SK-N-SH (cell line): ENCODE measurements at regions not wholly inside any gene's neighbourhood (a gene's known extent, or its start where the extent isn't known, plus 50 kb on each side); places are given as distances from the start of the nearest gene placed in this dataset.

Experiments
- CTCF ChIA-PET: fragments of 300-600, 350-600 bp; formaldehyde crosslinking; extraction: SDS; loops from one replicate; lab custom pipeline; 2021; lab: Yijun Ruan, JAX
- POLR2A ChIA-PET: fragments of 350-600 bp; sonication (Branson Sonifier 250); formaldehyde crosslinking; extraction: SDS; loops from one replicate; lab custom pipeline; 2020; ENCODE audit warnings: antibody characterized with exemption, inconsistent platforms; lab: Yijun Ruan, JAX
- DNase-seq: peaks from one replicate; pipeline ENCODE4 v3.0.0; 2012
- H2AFZ ChIP-seq: fragments of 200-600 bp; sonication (generic); 2 replicates; pipeline ENCODE4 v1.8.1; 2016; ENCODE audit warnings: antibody characterized with exemption, mild to moderate bottlenecking, low read depth
- H3F3A ChIP-seq: fragments of 200-600 bp; sonication (generic); replicated peaks from 2 replicates; pipeline ENCODE3; 2016; ENCODE audit warnings: antibody characterized with exemption, mild to moderate bottlenecking; ENCODE audit not compliant: insufficient read depth
- H3K27ac ChIP-seq, 2 experiments: fragments of 200-500 bp in 1 of 2; fragments of 200-600 bp in 1 of 2; sonication (Bioruptor generic) in 1 of 2; sonication (generic), shearing (Covaris generic) in 1 of 2; 2 replicates each; pipeline versions ENCODE4 v1.5.1 to v1.6.1; 2014 to 2016; ENCODE audit warnings: low read depth in 2 of 2, inconsistent platforms in 1 of 2, low read length in 1 of 2, mild to moderate bottlenecking in 1 of 2, mixed read lengths in 1 of 2
- H3K27me3 ChIP-seq: fragments of 200-600 bp; sonication (generic), shearing (Covaris generic); 2 replicates; pipeline ENCODE4 v1.6.1; 2016; ENCODE audit warnings: mixed run types; ENCODE audit not compliant: insufficient read depth
- H3K36me3 ChIP-seq, 2 experiments: fragments of 200-500 bp in 1 of 2; fragments of 200-600 bp in 1 of 2; sonication (Bioruptor generic) in 1 of 2; sonication (generic) in 1 of 2; replicated peaks in 1 of 2; 2 replicates each; pipeline versions ENCODE3 to v1.5.1; 2014 to 2016; ENCODE audit warnings: low read length in 1 of 2, mild to moderate bottlenecking in 1 of 2; ENCODE audit not compliant: insufficient read depth in 2 of 2, control insufficient read depth in 1 of 2
- H3K4me1 ChIP-seq, 2 experiments: fragments of 200-500 bp in 1 of 2; fragments of 200-600 bp in 1 of 2; sonication (Bioruptor generic) in 1 of 2; sonication (generic), shearing (Covaris generic) in 1 of 2; 2 replicates each; pipeline versions ENCODE4 v1.5.1 to v1.6.1; 2014 to 2016; ENCODE audit warnings: low read depth in 1 of 2, low read length in 1 of 2, mixed run types in 1 of 2; ENCODE audit not compliant: insufficient read depth in 2 of 2, control insufficient read depth in 1 of 2
- H3K4me2 ChIP-seq: fragments of 200-600 bp; sonication (generic), shearing (Covaris generic); 2 replicates; pipeline ENCODE4 v1.6.1; 2017; ENCODE audit warnings: mixed run types
- H3K4me3 ChIP-seq, 2 experiments: fragments of 200-500 bp in 1 of 2; fragments of 200-600 bp in 1 of 2; sonication (Bioruptor generic) in 1 of 2; sonication (generic), shearing (Covaris generic) in 1 of 2; 2 replicates each; pipeline versions ENCODE4 v1.5.1 to v1.8.1; 2014 to 2016; ENCODE audit warnings: low read depth in 2 of 2, inconsistent platforms in 1 of 2, low read length in 1 of 2, mild to moderate bottlenecking in 1 of 2, mixed read lengths in 1 of 2, moderate library complexity in 1 of 2
- H3K79me2 ChIP-seq: fragments of 200-600 bp; sonication (generic); 2 replicates; pipeline ENCODE4 v1.8.1; 2017; ENCODE audit warnings: mild to moderate bottlenecking; ENCODE audit not compliant: insufficient read depth
- H3K9ac ChIP-seq: fragments of 200-600 bp; sonication (generic); 2 replicates; pipeline ENCODE4 v1.6.1; 2017; ENCODE audit warnings: mixed run types
- H3K9me2 ChIP-seq: fragments of 200-600 bp; sonication (generic); 2 replicates; pipeline ENCODE4 v1.6.1; 2017; ENCODE audit warnings: mixed run types
- H3K9me3 ChIP-seq: fragments of 200-600 bp; sonication (generic); 2 replicates; pipeline ENCODE4 v1.6.1; 2017; ENCODE audit warnings: mixed run types, mild to moderate bottlenecking, moderate library complexity
- H4K20me1 ChIP-seq: fragments of 200-600 bp; sonication (generic); 2 replicates; pipeline ENCODE4 v1.6.1; 2017; ENCODE audit warnings: mild to moderate bottlenecking, mixed run types; ENCODE audit not compliant: insufficient read depth
- CHD2 ChIP-seq: fragments of 150-350 bp; IDR thresholded peaks from 2 replicates; pipeline ENCODE4 v1.6.1; 2018; ENCODE audit warnings: low read length; ENCODE audit not compliant: partially characterized antibody
- CTCF ChIP-seq: fragments of 200-600 bp; sonication (generic); IDR thresholded peaks from 2 replicates; pipeline ENCODE4 v1.6.1; 2017; ENCODE audit warnings: antibody characterized with exemption, mild to moderate bottlenecking, moderate library complexity
- EP300 ChIP-seq, 2 experiments: IDR thresholded peaks; 2 replicates each; pipeline versions ENCODE4 v1.4.0 to v1.6.1; 2012; ENCODE audit warnings: borderline replicate concordance in 1 of 2, low read depth in 1 of 2, low read length in 1 of 2
- EZH2phosphoT487 ChIP-seq: fragments of 200-600 bp; sonication (generic); IDR thresholded peaks from 2 replicates; pipeline ENCODE4 v1.6.1; 2017; ENCODE audit warnings: low read depth, mixed run types, mild to moderate bottlenecking, antibody characterized with exemption, moderate library complexity, borderline replicate concordance
- GATA2 ChIP-seq: sonication (generic); formaldehyde crosslinking; IDR thresholded peaks from 2 replicates; pipeline ENCODE4 v1.5.0; 2020; ENCODE audit warnings: mild to moderate bottlenecking, missing genetic modification reagents
- MXI1 ChIP-seq: IDR thresholded peaks from 2 replicates; pipeline ENCODE4 v1.6.1; 2012; ENCODE audit warnings: mild to moderate bottlenecking, low read depth, low read length, improper control_type of control experiment
- POLR2AphosphoS5 ChIP-seq: IDR thresholded peaks from 2 replicates; pipeline ENCODE4 v1.6.1; 2012; ENCODE audit warnings: low read depth, low read length
- RXRA ChIP-seq: IDR thresholded peaks from 2 replicates; pipeline ENCODE4 v1.4.0; 2012; ENCODE audit warnings: low read depth, mild to moderate bottlenecking, borderline replicate concordance
- SIN3A ChIP-seq: IDR thresholded peaks from 2 replicates; pipeline ENCODE4 v1.6.1; 2012; ENCODE audit warnings: low read depth, mild to moderate bottlenecking, low read length, moderate library complexity, borderline replicate concordance
- SMC3 ChIP-seq: IDR thresholded peaks from 2 replicates; pipeline ENCODE4 v1.6.1; 2012; ENCODE audit warnings: low read depth, low read length, improper control_type of control experiment
- TAF1 ChIP-seq: IDR thresholded peaks from 2 replicates; pipeline ENCODE4 v1.6.1; 2012; ENCODE audit warnings: low read depth, mild to moderate bottlenecking, low read length, moderate library complexity, borderline replicate concordance
- USF2 ChIP-seq: fragments of 150-350 bp; IDR thresholded peaks from 2 replicates; pipeline ENCODE4 v1.6.1; 2017; ENCODE audit warnings: antibody characterized with exemption, low read length, low read depth, borderline replicate concordance
- WGBS: methylation state at CpG from one replicate; pipeline ENCODE4 v1.1.6; 2017; ENCODE audit warnings: low lambda C conversion rate; 5-methylcytosine and 5-hydroxymethylcytosine counted together
- TF ChIP-seq, protein P1 (sequence below): IDR thresholded peaks from 2 replicates; pipeline ENCODE4 v1.6.1; 2012; ENCODE audit warnings: mild to moderate bottlenecking, low read depth, low read length, moderate library complexity
- TF ChIP-seq, protein P2 (sequence below): IDR thresholded peaks from 2 replicates; pipeline ENCODE4 v1.4.0; 2012; ENCODE audit warnings: low read depth, borderline replicate concordance

DNA sequence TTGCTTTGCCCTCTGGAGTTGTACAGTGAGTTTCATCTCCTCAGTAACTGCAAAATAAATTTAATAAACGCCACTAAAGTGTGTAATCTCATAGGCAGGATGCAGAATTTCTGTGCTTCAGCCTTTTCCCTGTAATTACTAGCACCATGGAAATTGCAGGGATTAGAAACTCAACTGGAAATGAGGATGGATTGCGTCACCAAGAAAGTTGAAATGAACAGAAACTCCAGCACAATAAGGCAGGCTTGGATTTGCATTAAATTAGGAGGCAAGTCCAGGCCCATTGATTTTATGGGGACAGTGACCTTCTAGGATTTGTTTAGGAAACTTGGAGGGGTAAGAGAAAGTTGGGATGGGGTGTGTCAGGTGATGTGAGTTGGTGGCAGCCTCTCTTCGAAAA, 197.5 kb downstream of the PTPRU start:
- no peaks in the 10 kb centered on the region for H3K9me3 ChIP-seq
- H2AFZ ChIP-seq, result no peak overlapping the region
- DNase-seq, result no peak
- ChIA-PET CTCF (interaction anchor here (0.9 kb wide), 1 partner anchor 197 kb away, joined by 3 read pairs; the partner anchor contains the start of gene PTPRU), POLR2A (no interaction called here)
- H3K9me2 ChIP-seq, result no peaks in the 10 kb centered on the region
- H3K4me3 ChIP-seq, result no peak overlapping the region
- 36% methylated on average over 3 of the region's 3 CpGs for WGBS
- peaks cover 0 to 8% of the 10 kb centered on the region in 2 experiments; a peak in 1 of 4 replicates for H3K4me1 ChIP-seq
- H3K27me3 ChIP-seq, result no peaks in the 10 kb centered on the region
- H3K79me2 ChIP-seq, result no peaks in the 10 kb centered on the region
- no peaks in the 10 kb centered on the region for H3K36me3 ChIP-seq
- no peak overlapping the region for H3K9ac ChIP-seq
- H4K20me1 ChIP-seq, result no peaks in the 10 kb centered on the region
- H3F3A ChIP-seq, result no peaks in the 10 kb centered on the region
- TF ChIP-seq POLR2AphosphoS5 (no peak), SMC3 (no peak), CHD2 (no peak), GATA2 (CRISPR knock-in tag) (no peak), RXRA (no peak), CTCF (no peak), SIN3A (no peak), MXI1 (no peak), USF2 (no peak), EP300 (IDR thresholded peaks at IDR 0.05; ENCODE audit: borderline replicate concordance in 1 of 2, low read depth in 1 of 2, low read length in 1 of 2) (no peak), TAF1 (no peak), EZH2phosphoT487 (no peak)
- TF ChIP-seq, protein P1, sequence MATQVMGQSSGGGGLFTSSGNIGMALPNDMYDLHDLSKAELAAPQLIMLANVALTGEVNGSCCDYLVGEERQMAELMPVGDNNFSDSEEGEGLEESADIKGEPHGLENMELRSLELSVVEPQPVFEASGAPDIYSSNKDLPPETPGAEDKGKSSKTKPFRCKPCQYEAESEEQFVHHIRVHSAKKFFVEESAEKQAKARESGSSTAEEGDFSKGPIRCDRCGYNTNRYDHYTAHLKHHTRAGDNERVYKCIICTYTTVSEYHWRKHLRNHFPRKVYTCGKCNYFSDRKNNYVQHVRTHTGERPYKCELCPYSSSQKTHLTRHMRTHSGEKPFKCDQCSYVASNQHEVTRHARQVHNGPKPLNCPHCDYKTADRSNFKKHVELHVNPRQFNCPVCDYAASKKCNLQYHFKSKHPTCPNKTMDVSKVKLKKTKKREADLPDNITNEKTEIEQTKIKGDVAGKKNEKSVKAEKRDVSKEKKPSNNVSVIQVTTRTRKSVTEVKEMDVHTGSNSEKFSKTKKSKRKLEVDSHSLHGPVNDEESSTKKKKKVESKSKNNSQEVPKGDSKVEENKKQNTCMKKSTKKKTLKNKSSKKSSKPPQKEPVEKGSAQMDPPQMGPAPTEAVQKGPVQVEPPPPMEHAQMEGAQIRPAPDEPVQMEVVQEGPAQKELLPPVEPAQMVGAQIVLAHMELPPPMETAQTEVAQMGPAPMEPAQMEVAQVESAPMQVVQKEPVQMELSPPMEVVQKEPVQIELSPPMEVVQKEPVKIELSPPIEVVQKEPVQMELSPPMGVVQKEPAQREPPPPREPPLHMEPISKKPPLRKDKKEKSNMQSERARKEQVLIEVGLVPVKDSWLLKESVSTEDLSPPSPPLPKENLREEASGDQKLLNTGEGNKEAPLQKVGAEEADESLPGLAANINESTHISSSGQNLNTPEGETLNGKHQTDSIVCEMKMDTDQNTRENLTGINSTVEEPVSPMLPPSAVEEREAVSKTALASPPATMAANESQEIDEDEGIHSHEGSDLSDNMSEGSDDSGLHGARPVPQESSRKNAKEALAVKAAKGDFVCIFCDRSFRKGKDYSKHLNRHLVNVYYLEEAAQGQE, result no peak
- TF ChIP-seq, protein P2, sequence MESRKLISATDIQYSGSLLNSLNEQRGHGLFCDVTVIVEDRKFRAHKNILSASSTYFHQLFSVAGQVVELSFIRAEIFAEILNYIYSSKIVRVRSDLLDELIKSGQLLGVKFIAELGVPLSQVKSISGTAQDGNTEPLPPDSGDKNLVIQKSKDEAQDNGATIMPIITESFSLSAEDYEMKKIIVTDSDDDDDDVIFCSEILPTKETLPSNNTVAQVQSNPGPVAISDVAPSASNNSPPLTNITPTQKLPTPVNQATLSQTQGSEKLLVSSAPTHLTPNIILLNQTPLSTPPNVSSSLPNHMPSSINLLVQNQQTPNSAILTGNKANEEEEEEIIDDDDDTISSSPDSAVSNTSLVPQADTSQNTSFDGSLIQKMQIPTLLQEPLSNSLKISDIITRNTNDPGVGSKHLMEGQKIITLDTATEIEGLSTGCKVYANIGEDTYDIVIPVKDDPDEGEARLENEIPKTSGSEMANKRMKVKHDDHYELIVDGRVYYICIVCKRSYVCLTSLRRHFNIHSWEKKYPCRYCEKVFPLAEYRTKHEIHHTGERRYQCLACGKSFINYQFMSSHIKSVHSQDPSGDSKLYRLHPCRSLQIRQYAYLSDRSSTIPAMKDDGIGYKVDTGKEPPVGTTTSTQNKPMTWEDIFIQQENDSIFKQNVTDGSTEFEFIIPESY, result no peak
- no peak overlapping the region for H3K4me2 ChIP-seq
- H3K27ac ChIP-seq, result no peak overlapping the region; a peak in 1 of 4 replicates
